ENCODE measurements at regions not wholly inside any gene's neighbourhood (a gene's known extent, or its start where the extent isn't known, plus 50 kb on each side); places are given as distances from the start of the nearest gene placed in this dataset.

DNA sequence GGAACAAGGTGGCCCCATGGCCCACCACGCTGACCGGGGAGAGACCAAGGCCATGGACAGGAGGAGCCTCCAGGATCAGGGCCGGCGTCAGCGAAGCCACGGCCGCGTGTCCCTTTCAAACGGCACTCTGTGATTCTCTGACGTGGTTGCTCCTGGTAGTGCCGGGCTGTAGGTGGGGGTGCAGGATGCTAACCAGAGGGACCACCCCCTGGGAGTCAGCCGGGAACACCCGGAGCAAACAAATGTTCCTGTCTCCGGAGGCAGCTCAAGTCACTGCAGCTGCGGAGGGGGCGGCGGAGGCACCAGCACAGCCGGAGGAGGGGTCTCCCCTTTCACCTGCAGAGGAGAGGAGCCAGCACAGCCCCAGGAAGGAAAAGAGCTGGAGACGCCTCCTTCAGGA is 750.6 kb upstream of the SALL3 start:
- TF ChIP-seq, protein P1, sequence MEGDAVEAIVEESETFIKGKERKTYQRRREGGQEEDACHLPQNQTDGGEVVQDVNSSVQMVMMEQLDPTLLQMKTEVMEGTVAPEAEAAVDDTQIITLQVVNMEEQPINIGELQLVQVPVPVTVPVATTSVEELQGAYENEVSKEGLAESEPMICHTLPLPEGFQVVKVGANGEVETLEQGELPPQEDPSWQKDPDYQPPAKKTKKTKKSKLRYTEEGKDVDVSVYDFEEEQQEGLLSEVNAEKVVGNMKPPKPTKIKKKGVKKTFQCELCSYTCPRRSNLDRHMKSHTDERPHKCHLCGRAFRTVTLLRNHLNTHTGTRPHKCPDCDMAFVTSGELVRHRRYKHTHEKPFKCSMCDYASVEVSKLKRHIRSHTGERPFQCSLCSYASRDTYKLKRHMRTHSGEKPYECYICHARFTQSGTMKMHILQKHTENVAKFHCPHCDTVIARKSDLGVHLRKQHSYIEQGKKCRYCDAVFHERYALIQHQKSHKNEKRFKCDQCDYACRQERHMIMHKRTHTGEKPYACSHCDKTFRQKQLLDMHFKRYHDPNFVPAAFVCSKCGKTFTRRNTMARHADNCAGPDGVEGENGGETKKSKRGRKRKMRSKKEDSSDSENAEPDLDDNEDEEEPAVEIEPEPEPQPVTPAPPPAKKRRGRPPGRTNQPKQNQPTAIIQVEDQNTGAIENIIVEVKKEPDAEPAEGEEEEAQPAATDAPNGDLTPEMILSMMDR (IDR thresholded peaks at IDR 0.05): no peak
- no peak for TF ChIP-seq POLR2AphosphoS5 (IDR thresholded peaks at IDR 0.05; ENCODE audit: insufficient read depth in 1 of 2, low read depth in 1 of 2)

All from vagina (tissue), 2 donors.